HG03135 (cell line): ENCODE measurements at regions not wholly inside any gene's neighbourhood (a gene's known extent, or its start where the extent isn't known, plus 50 kb on each side); places are given as distances from the start of the nearest gene placed in this dataset.

Experiments used
- ATAC-seq: cut with Tn5 transposase; IDR thresholded peaks from one replicate; pipeline ENCODE4 v1.9.1; 2021; ENCODE audit warnings: mild to moderate bottlenecking, moderate library complexity; ENCODE audit not compliant: unreplicated experiment

GRCh38 chr4:125433453-125433852, 118.7 kb downstream of the FAT4 start:
- no peak for ATAC-seq

- ATAC-seq = no peak
Observed at GRCh38 chr4:125434136-125434535, 119.4 kb downstream of the FAT4 start.

- ATAC-seq = no peak
Observed at GRCh38 chr4:125440814-125441213, 126.1 kb downstream of the FAT4 start.

- no peak for ATAC-seq
Observed at GRCh38 chr4:125444166-125444565, 129.4 kb downstream of the FAT4 start.

- ATAC-seq = no peak
Observed at GRCh38 chr4:125445525-125445924, 130.8 kb downstream of the FAT4 start.

GRCh38 chr4:125447551-125448290, 133.0 kb downstream of the FAT4 start:
- no peak for ATAC-seq

GRCh38 chr4:125456075-125456474, 141.3 kb downstream of the FAT4 start:
- no peak for ATAC-seq

- ATAC-seq = no peak
Observed at GRCh38 chr4:125459531-125459930, 144.8 kb downstream of the FAT4 start.

GRCh38 chr4:125461676-125462363, 147.1 kb downstream of the FAT4 start:
- no peak for ATAC-seq

GRCh38 chr4:125464146-125464545, 149.4 kb downstream of the FAT4 start:
- no peak for ATAC-seq

- ATAC-seq = no peak
Observed at GRCh38 chr4:125481334-125482045, 166.7 kb downstream of the FAT4 start.

- no peak for ATAC-seq
Observed at GRCh38 chr4:125482822-125483221, 168.1 kb downstream of the FAT4 start.

GRCh38 chr4:125483278-125483677, 168.5 kb downstream of the FAT4 start:
- ATAC-seq = no peak

- no peak for ATAC-seq
Observed at GRCh38 chr4:125484912-125485311, 170.2 kb downstream of the FAT4 start.

- no peak for ATAC-seq
Observed at GRCh38 chr4:125486351-125486750, 171.6 kb downstream of the FAT4 start.

- ATAC-seq = no peak
Observed at GRCh38 chr4:125489952-125490690, 175.4 kb downstream of the FAT4 start.

- no peak for ATAC-seq
Observed at GRCh38 chr4:125492957-125493356, 178.2 kb downstream of the FAT4 start.

- no peak for ATAC-seq
Observed at GRCh38 chr4:125497861-125498260, 183.1 kb downstream of the FAT4 start.

- no peak for ATAC-seq
Observed at GRCh38 chr4:125498981-125499380, 184.2 kb downstream of the FAT4 start.

GRCh38 chr4:125501090-125501489, 186.3 kb downstream of the FAT4 start:
- ATAC-seq = no peak

GRCh38 chr4:125501568-125501967, 186.8 kb downstream of the FAT4 start:
- no peak for ATAC-seq
